GM12873 (cell line): ENCODE measurements at regions not wholly inside any gene's neighbourhood (a gene's known extent, or its start where the extent isn't known, plus 50 kb on each side); places are given as distances from the start of the nearest gene placed in this dataset.

ENCODE experiments used
- CTCF ChIP-seq: IDR thresholded peaks from 2 replicates; pipeline ENCODE4 v1.5.1; 2012; ENCODE audit warnings: low read depth, mild to moderate bottlenecking, moderate library complexity, low read length, control low read depth; ENCODE audit not compliant: insufficient read depth; ENCODE audit errors: missing control alignments

- no peak for TF ChIP-seq CTCF
Observed at GRCh38 chr11:98136357-98136756, 884.4 kb upstream of the CNTN5 start.

- no peak for TF ChIP-seq CTCF
Observed at GRCh38 chr11:98137437-98137836, 883.3 kb upstream of the CNTN5 start.

GRCh38 chr11:98143661-98144060 lies 877.1 kb upstream of the CNTN5 start:
- TF ChIP-seq CTCF = no peak

GRCh38 chr11:98153752-98154151 lies 867.0 kb upstream of the CNTN5 start:
- no peak for TF ChIP-seq CTCF

- no peak for TF ChIP-seq CTCF
Observed at GRCh38 chr11:98155696-98156095, 865.1 kb upstream of the CNTN5 start.

- no peak for TF ChIP-seq CTCF
Observed at GRCh38 chr11:98177925-98178324, 842.8 kb upstream of the CNTN5 start.

- no peak for TF ChIP-seq CTCF
Observed at GRCh38 chr11:98180511-98180910, 840.2 kb upstream of the CNTN5 start.

- no peak for TF ChIP-seq CTCF
Observed at GRCh38 chr11:98180921-98181320, 839.8 kb upstream of the CNTN5 start.
